ENCODE measurements at regions not wholly inside any gene's neighbourhood (a gene's known extent, or its start where the extent isn't known, plus 50 kb on each side); places are given as distances from the start of the nearest gene placed in this dataset.

- Mint-ChIP-seq H3K27ac (no peak overlapping the region), H3K27me3 (ENCODE audit: low read depth) (peaks cover 7% of the 10 kb centered on the region), H3K9me3 (peaks cover 0 to 4% of the 10 kb centered on the region in 2 donors), H3K4me1 (ENCODE audit: low read depth) (no peaks in the 10 kb centered on the region), H3K4me3 (no peak overlapping the region), H3K36me3 (ENCODE audit: insufficient read depth in 2 of 2) (peaks cover 0 to 4% of the 10 kb centered on the region in 2 donors)
- no peak for DNase-seq
- no peak for ATAC-seq (replicated peaks in 1 of 2)
These were observed 143.2 kb upstream of the USP15 start for GRCh38 chr12:62116986-62117385.

- peak in 1 of 2 donors; percentile 47 for ATAC-seq (replicated peaks in 1 of 2)
- Mint-ChIP-seq H3K9me3 (no peaks in the 10 kb centered on the region), H3K27ac (no peak overlapping the region), H3K36me3 (ENCODE audit: insufficient read depth in 2 of 2) (no peaks in the 10 kb centered on the region), H3K4me1 (ENCODE audit: low read depth) (no peaks in the 10 kb centered on the region), H3K4me3 (no peak overlapping the region), H3K27me3 (ENCODE audit: low read depth) (peaks cover 8% of the 10 kb centered on the region)
- DNase-seq = peak; percentile 23 to 25
These were observed 136.4 kb upstream of the USP15 start for GRCh38 chr12:62123721-62124203.

- H3K27ac Mint-ChIP-seq = no peak overlapping the region
- DNase-seq = no peak
- ATAC-seq (replicated peaks in 1 of 2) = no peak
- no peaks in the 10 kb centered on the region for H3K4me1 Mint-ChIP-seq (ENCODE audit: low read depth)
- no peaks in the 10 kb centered on the region for H3K9me3 Mint-ChIP-seq
- no peak overlapping the region for H3K4me3 Mint-ChIP-seq
- H3K36me3 Mint-ChIP-seq (ENCODE audit: insufficient read depth in 2 of 2) = no peaks in the 10 kb centered on the region
- peaks cover 8% of the 10 kb centered on the region for H3K27me3 Mint-ChIP-seq (ENCODE audit: low read depth)
These were observed 132.7 kb upstream of the USP15 start for GRCh38 chr12:62127516-62127915.

- no peak overlapping the region for H3K27ac Mint-ChIP-seq
- no peak for ATAC-seq (replicated peaks in 1 of 2)
- no peaks in the 10 kb centered on the region for H3K36me3 Mint-ChIP-seq (ENCODE audit: insufficient read depth in 2 of 2)
- H3K4me1 Mint-ChIP-seq (ENCODE audit: low read depth) = no peaks in the 10 kb centered on the region
- no peak overlapping the region for H3K4me3 Mint-ChIP-seq
- no peaks in the 10 kb centered on the region for H3K9me3 Mint-ChIP-seq
- peaks cover 1% of the 10 kb centered on the region for H3K27me3 Mint-ChIP-seq (ENCODE audit: low read depth)
- no peak for DNase-seq
These were observed 131.8 kb upstream of the USP15 start for GRCh38 chr12:62128175-62128975.

- H3K27me3 Mint-ChIP-seq (ENCODE audit: low read depth) = no peaks in the 10 kb centered on the region
- DNase-seq (no peak), ATAC-seq (replicated peaks in 1 of 2) (no peak)
- H3K27ac Mint-ChIP-seq = no peak overlapping the region
- H3K36me3 Mint-ChIP-seq (ENCODE audit: insufficient read depth in 2 of 2) = no peaks in the 10 kb centered on the region
- no peak overlapping the region for H3K4me3 Mint-ChIP-seq
- no peaks in the 10 kb centered on the region for H3K4me1 Mint-ChIP-seq (ENCODE audit: low read depth)
- H3K9me3 Mint-ChIP-seq = no peaks in the 10 kb centered on the region
These were observed 130.9 kb upstream of the USP15 start for GRCh38 chr12:62129291-62129690.

GRCh38 chr12:62130402-62130801 lies 129.8 kb upstream of the USP15 start:
- Mint-ChIP-seq H3K27me3 (ENCODE audit: low read depth) (no peaks in the 10 kb centered on the region), H3K36me3 (ENCODE audit: insufficient read depth in 2 of 2) (no peaks in the 10 kb centered on the region), H3K4me3 (no peak overlapping the region), H3K27ac (no peak overlapping the region), H3K9me3 (no peaks in the 10 kb centered on the region), H3K4me1 (ENCODE audit: low read depth) (no peaks in the 10 kb centered on the region)
- ATAC-seq (replicated peaks in 1 of 2) = no peak
- DNase-seq = no peak

GRCh38 chr12:62130834-62131552 lies 129.2 kb upstream of the USP15 start:
- Mint-ChIP-seq H3K4me1 (ENCODE audit: low read depth) (no peaks in the 10 kb centered on the region), H3K36me3 (ENCODE audit: insufficient read depth in 2 of 2) (no peaks in the 10 kb centered on the region)
- no peak for ATAC-seq (replicated peaks in 1 of 2)

GRCh38 chr12:62133440-62133839 lies 126.8 kb upstream of the USP15 start:
- Mint-ChIP-seq H3K4me1 (ENCODE audit: low read depth) (no peaks in the 10 kb centered on the region), H3K9me3 (no peaks in the 10 kb centered on the region), H3K4me3 (no peak overlapping the region), H3K27ac (no peak overlapping the region), H3K27me3 (ENCODE audit: low read depth) (no peaks in the 10 kb centered on the region), H3K36me3 (ENCODE audit: insufficient read depth in 2 of 2) (no peaks in the 10 kb centered on the region)
- DNase-seq (no peak), ATAC-seq (replicated peaks in 1 of 2) (no peak)

More at GRCh38 chr12:62130834-62131552, 129.2 kb upstream of the USP15 start:
- no peaks in the 10 kb centered on the region for H3K27me3 Mint-ChIP-seq (ENCODE audit: low read depth)
- DNase-seq = no peak
- H3K4me3 Mint-ChIP-seq = no peak overlapping the region
- H3K9me3 Mint-ChIP-seq = no peaks in the 10 kb centered on the region
- H3K27ac Mint-ChIP-seq = no peak overlapping the region

GRCh38 chr12:62135553-62136200 lies 124.5 kb upstream of the USP15 start:
- Mint-ChIP-seq H3K4me1 (ENCODE audit: low read depth) (no peaks in the 10 kb centered on the region), H3K9me3 (no peaks in the 10 kb centered on the region), H3K27me3 (ENCODE audit: low read depth) (no peaks in the 10 kb centered on the region), H3K27ac (no peak overlapping the region), H3K4me3 (no peak overlapping the region), H3K36me3 (ENCODE audit: insufficient read depth in 2 of 2) (no peaks in the 10 kb centered on the region)
- DNase-seq (no peak), ATAC-seq (replicated peaks in 1 of 2) (no peak)

- H3K9me3 Mint-ChIP-seq = no peaks in the 10 kb centered on the region
- no peaks in the 10 kb centered on the region for H3K4me1 Mint-ChIP-seq (ENCODE audit: low read depth)
- no peak for ATAC-seq (replicated peaks in 1 of 2)
- no peaks in the 10 kb centered on the region for H3K27me3 Mint-ChIP-seq (ENCODE audit: low read depth)
- H3K36me3 Mint-ChIP-seq (ENCODE audit: insufficient read depth in 2 of 2) = no peaks in the 10 kb centered on the region
- H3K4me3 Mint-ChIP-seq = no peak overlapping the region
- no peak overlapping the region for H3K27ac Mint-ChIP-seq
- DNase-seq = no peak
These were observed 123.7 kb upstream of the USP15 start for GRCh38 chr12:62136496-62136895.

- H3K27ac Mint-ChIP-seq = no peak overlapping the region
- no peaks in the 10 kb centered on the region for H3K27me3 Mint-ChIP-seq (ENCODE audit: low read depth)
- DNase-seq (no peak), ATAC-seq (replicated peaks in 1 of 2) (no peak)
- no peaks in the 10 kb centered on the region for H3K4me1 Mint-ChIP-seq (ENCODE audit: low read depth)
- no peak overlapping the region for H3K4me3 Mint-ChIP-seq
- H3K36me3 Mint-ChIP-seq (ENCODE audit: insufficient read depth in 2 of 2) = no peaks in the 10 kb centered on the region
- no peaks in the 10 kb centered on the region for H3K9me3 Mint-ChIP-seq
These were observed 121.7 kb upstream of the USP15 start for GRCh38 chr12:62138527-62138926.

GRCh38 chr12:62146318-62146717 lies 113.9 kb upstream of the USP15 start:
- Mint-ChIP-seq H3K27me3 (ENCODE audit: low read depth) (no peaks in the 10 kb centered on the region), H3K4me1 (ENCODE audit: low read depth) (no peaks in the 10 kb centered on the region), H3K36me3 (ENCODE audit: insufficient read depth in 2 of 2) (no peaks in the 10 kb centered on the region), H3K9me3 (no peaks in the 10 kb centered on the region), H3K27ac (no peak overlapping the region), H3K4me3 (no peak overlapping the region)
- no peak for ATAC-seq (replicated peaks in 1 of 2)
- DNase-seq = no peak

GRCh38 chr12:62158013-62158412 lies 102.2 kb upstream of the USP15 start:
- H3K4me3 Mint-ChIP-seq = no peak overlapping the region
- ATAC-seq (replicated peaks in 1 of 2) = no peak
- H3K36me3 Mint-ChIP-seq (ENCODE audit: insufficient read depth in 2 of 2) = no peaks in the 10 kb centered on the region

More at GRCh38 chr12:62158013-62158412, 102.2 kb upstream of the USP15 start:
- H3K27ac Mint-ChIP-seq = no peak overlapping the region
- no peaks in the 10 kb centered on the region for H3K9me3 Mint-ChIP-seq
- no peak for DNase-seq
- H3K27me3 Mint-ChIP-seq (ENCODE audit: low read depth) = no peaks in the 10 kb centered on the region
- peaks cover 8% of the 10 kb centered on the region for H3K4me1 Mint-ChIP-seq (ENCODE audit: low read depth)

All from activated T-cell treated with anti-CD3 and anti-CD28 coated beads, Interleukin-2, amount 50 U/mL, for 72 hours (primary cell).